Endothelial cell of umbilical vein (primary cell): ENCODE measurements at regions not wholly inside any gene's neighbourhood (a gene's known extent, or its start where the extent isn't known, plus 50 kb on each side); places are given as distances from the start of the nearest gene placed in this dataset.

Experiments
- BruUV-seq: library from RNA; stranded (reverse); fragments of 400-500 nt; replicated peaks from 2 replicates; lab custom pipeline; 2021; lab: Mats Ljungman, UMichigan
- CTCF ChIA-PET: fragments of 300-600, 350-600 bp; sonication (Branson Sonifier 250); formaldehyde crosslinking; loops from one replicate; lab custom pipeline; 2021; ENCODE audit warnings: antibody characterized with exemption, inconsistent platforms; lab: Charles Lee
- POLR2A ChIA-PET: fragments of 300-600, 350-600 bp; sonication (Branson Sonifier 250); formaldehyde crosslinking; loops from one replicate; lab custom pipeline; 2021; ENCODE audit warnings: antibody characterized with exemption, inconsistent platforms; lab: Charles Lee
- DNase-seq: peaks from one replicate; pipeline ENCODE4 v3.0.0-alpha.2; 2011; ENCODE audit warnings: low read depth, low spot score
- FAIRE-seq: peaks from 2 replicates; lab custom pipeline; 2011; peaks lifted over from hg19 to GRCh38; lab: Jason Lieb, UNC
- H2AFZ ChIP-seq: 2 replicates; pipeline ENCODE4 v1.6.0; 2012; ENCODE audit warnings: low read depth, low read length, control low read depth, inconsistent platforms
- H3K27ac ChIP-seq: 2 replicates; pipeline ENCODE4 v1.5.1; 2011; ENCODE audit warnings: low read depth, mild to moderate bottlenecking, control low read depth, low read length, moderate library complexity; ENCODE audit not compliant: insufficient read depth
- H3K27me3 ChIP-seq, 2 experiments: 2 replicates each; pipeline versions ENCODE4 v1.6.0 to v1.6.1; 2011; ENCODE audit warnings: low read length in 2 of 2, mixed read lengths in 1 of 2; ENCODE audit not compliant: control insufficient read depth in 2 of 2, insufficient read depth in 2 of 2
- H3K36me3 ChIP-seq, 2 experiments: 2 replicates in 1 of 2; 3 replicates in 1 of 2; pipeline ENCODE4 v1.5.1; 2011; ENCODE audit warnings: low read length in 2 of 2, mild to moderate bottlenecking in 1 of 2, moderate library complexity in 1 of 2; ENCODE audit not compliant: control insufficient read depth in 2 of 2, insufficient read depth in 2 of 2; ENCODE audit errors: extremely low read depth in 1 of 2
- H3K4me1 ChIP-seq: 3 replicates; pipeline ENCODE4 v1.5.1; 2011; ENCODE audit warnings: mild to moderate bottlenecking, low read length; ENCODE audit not compliant: control insufficient read depth, insufficient read depth; ENCODE audit errors: extremely low read depth
- H3K4me2 ChIP-seq: 2 replicates; pipeline ENCODE4 v1.6.1; 2011; ENCODE audit warnings: low read length, control low read depth, mixed read lengths; ENCODE audit not compliant: insufficient read depth
- H3K4me3 ChIP-seq, 3 experiments: fragments of 200-600 bp in 1 of 3; sonication (generic), shearing (Covaris generic) in 1 of 3; replicated peaks in 1 of 3; 2 replicates each; pipeline ENCODE4 v1.5.1; 2011 to 2016; ENCODE audit warnings: control low read depth in 3 of 3, low read length in 3 of 3, mild to moderate bottlenecking in 2 of 3, inconsistent platforms in 1 of 3, low read depth in 1 of 3, moderate library complexity in 1 of 3; ENCODE audit not compliant: insufficient read depth in 1 of 3
- H3K79me2 ChIP-seq: 2 replicates; pipeline ENCODE4 v1.6.0; 2012; ENCODE audit warnings: low read length, inconsistent platforms; ENCODE audit not compliant: control insufficient read depth, insufficient read depth
- H3K9ac ChIP-seq: replicated peaks from 2 replicates; pipeline ENCODE3; 2011; ENCODE audit warnings: low read length, control low read depth; ENCODE audit not compliant: insufficient read depth; ENCODE audit errors: extremely low read depth
- H3K9me1 ChIP-seq: replicated peaks from 3 replicates; pipeline ENCODE4 v1.6.0; 2011; ENCODE audit warnings: mild to moderate bottlenecking, low read length; ENCODE audit not compliant: control insufficient read depth, insufficient read depth; ENCODE audit errors: extremely low read depth
- H3K9me3 ChIP-seq: replicated peaks from 2 replicates; pipeline ENCODE4 v1.5.1; 2012; ENCODE audit warnings: low read length, inconsistent platforms; ENCODE audit not compliant: control insufficient read depth, insufficient read depth
- H4K20me1 ChIP-seq: replicated peaks from 2 replicates; pipeline ENCODE3; 2011; ENCODE audit warnings: mild to moderate bottlenecking, low read length; ENCODE audit not compliant: control insufficient read depth, insufficient read depth; ENCODE audit errors: extremely low read depth
- CTCF ChIP-seq, 2 donors: IDR thresholded peaks; 1 replicate in 1 of 2; 2 replicates in 1 of 2; pipeline ENCODE4 v1.5.1; 2011; ENCODE audit warnings: low read length in 2 of 2, mild to moderate bottlenecking in 2 of 2, moderate library complexity in 2 of 2, control low read depth in 1 of 2, inconsistent platforms in 1 of 2, low read depth in 1 of 2; ENCODE audit not compliant: insufficient read depth in 1 of 2; ENCODE audit errors: extremely low read depth in 1 of 2
- EZH2 ChIP-seq: IDR thresholded peaks from 2 replicates; pipeline ENCODE4 v1.6.1; 2012; ENCODE audit warnings: borderline replicate concordance, low read depth, mild to moderate bottlenecking, moderate library complexity, low read length, inconsistent platforms; ENCODE audit not compliant: severe bottlenecking
- FOS ChIP-seq: IDR thresholded peaks from 2 replicates; pipeline ENCODE4 v1.6.1; 2011; ENCODE audit warnings: mild to moderate bottlenecking, low read length, moderate library complexity, borderline replicate concordance; ENCODE audit not compliant: insufficient read depth
- GATA2 ChIP-seq: IDR thresholded peaks from 2 replicates; pipeline ENCODE4 v1.7.0; 2011; ENCODE audit warnings: low read depth, mild to moderate bottlenecking, moderate library complexity, mixed read lengths, low read length; ENCODE audit not compliant: insufficient read length, insufficient read depth
- JUN ChIP-seq: IDR thresholded peaks from 2 replicates; pipeline ENCODE4 v1.6.1; 2011; ENCODE audit warnings: borderline replicate concordance, low read depth; ENCODE audit not compliant: insufficient read length, insufficient read depth
- MYC ChIP-seq: IDR thresholded peaks from one replicate; pipeline ENCODE4 v1.6.1; 2011; ENCODE audit warnings: mild to moderate bottlenecking, low read depth, low read length
- POLR2A ChIP-seq: IDR thresholded peaks from 2 replicates; pipeline ENCODE4 v1.6.1; 2012; ENCODE audit warnings: low read depth, mild to moderate bottlenecking, control low read depth, low read length
- POLR2AphosphoS5 ChIP-seq: IDR thresholded peaks from 2 replicates; pipeline ENCODE4 v1.6.1; 2012; ENCODE audit warnings: low read depth, mild to moderate bottlenecking, control low read depth, low read length, moderate library complexity; ENCODE audit not compliant: insufficient read depth
- dilution Hi-C: fragments of 300-500 bp; cut with MboI; formaldehyde crosslinking; loops from one replicate; pipeline ENCODE4 v1.15.0; 2019; ENCODE audit warnings: low sequenced_read_pairs; ENCODE audit not compliant: extremely low pct_ligation_motif_present
- intact Hi-C: fragments of 100-400 bp; cut with micrococcal nuclease; formaldehyde crosslinking; loops from one replicate; pipeline ENCODE4 v1.10.0; 2022
- TF ChIP-seq, protein P1 (sequence below): IDR thresholded peaks from 2 replicates; pipeline ENCODE4 v1.6.1; 2011; ENCODE audit not compliant: insufficient read depth, insufficient read length

GRCh38 chr10:107814865-107815487 is 650.5 kb upstream of the SORCS1 start:
- no peaks in the 10 kb centered on the region for H3K36me3 ChIP-seq
- DNase-seq (no peak), FAIRE-seq (no peak)
- no peak overlapping the region for H3K4me2 ChIP-seq
- H3K27ac ChIP-seq = no peak overlapping the region
- BruUV-seq = no TSS peak
- H3K27me3 ChIP-seq = no peaks in the 10 kb centered on the region
- H3K9me1 ChIP-seq = no peaks in the 10 kb centered on the region
- no peaks in the 10 kb centered on the region for H4K20me1 ChIP-seq
- no peaks in the 10 kb centered on the region for H3K79me2 ChIP-seq
- intact Hi-C loops (loop anchor here (5.0 kb wide), 1 partner anchor 1108 kb away; no protein-coding TSS in a partner anchor), dilution Hi-C loops (no loop called here)
- CTCF ChIA-PET = no interaction called here
- H2AFZ ChIP-seq = no peak overlapping the region
- no peaks in the 10 kb centered on the region for H3K4me1 ChIP-seq
- TF ChIP-seq CTCF (IDR thresholded peaks at IDR 0.05; ENCODE audit: extremely low read depth in 1 of 2, insufficient read depth in 1 of 2, low read depth in 1 of 2, low read length in 2 of 2) (no peak), POLR2AphosphoS5 (no peak), POLR2A (no peak), MYC (no peak), FOS (no peak), JUN (no peak), EZH2 (no peak), GATA2 (no peak)
- TF ChIP-seq, protein P1, sequence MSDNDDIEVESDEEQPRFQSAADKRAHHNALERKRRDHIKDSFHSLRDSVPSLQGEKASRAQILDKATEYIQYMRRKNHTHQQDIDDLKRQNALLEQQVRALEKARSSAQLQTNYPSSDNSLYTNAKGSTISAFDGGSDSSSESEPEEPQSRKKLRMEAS = no peak
- H3K9ac ChIP-seq = no peak overlapping the region
- peaks cover 8% of the 10 kb centered on the region for H3K9me3 ChIP-seq
- no peak overlapping the region for H3K4me3 ChIP-seq
- POLR2A ChIA-PET = no interaction called here
